ENCODE measurements at regions not wholly inside any gene's neighbourhood (a gene's known extent, or its start where the extent isn't known, plus 50 kb on each side); places are given as distances from the start of the nearest gene placed in this dataset.
"Not testable (repeated sequence)": the region's sequence is repeated elsewhere in the genome, so short reads cannot be mapped to it uniquely, and the experiment has no call there.

- H3K27me3 Mint-ChIP-seq, result no peaks in the 10 kb centered on the region
- H3K27ac Mint-ChIP-seq, result no peak overlapping the region
- no peak overlapping the region for H3K4me3 Mint-ChIP-seq (ENCODE audit: low read depth)
- DNase-seq (ENCODE audit: low spot score, unreplicated experiment), result no peak
- H3K9me3 Mint-ChIP-seq (ENCODE audit: low read depth), result no peaks in the 10 kb centered on the region
- no peaks in the 10 kb centered on the region for H3K36me3 Mint-ChIP-seq (ENCODE audit: insufficient read depth)
- no peak for TF ChIP-seq CTCF (IDR thresholded peaks at IDR 0.05; ENCODE audit: unreplicated experiment)
- H3K4me1 Mint-ChIP-seq (ENCODE audit: low read depth), result peaks cover 21% of the 10 kb centered on the region
Observed at GRCh38 chr1:30660241-30660640, 63.1 kb downstream of the MATN1 start.

- TF ChIP-seq CTCF (IDR thresholded peaks at IDR 0.05; ENCODE audit: unreplicated experiment), result no peak
- Mint-ChIP-seq H3K27ac (no peak overlapping the region), H3K36me3 (ENCODE audit: insufficient read depth) (no peaks in the 10 kb centered on the region), H3K9me3 (ENCODE audit: low read depth) (no peaks in the 10 kb centered on the region), H3K4me1 (ENCODE audit: low read depth) (peaks cover 21% of the 10 kb centered on the region), H3K27me3 (no peaks in the 10 kb centered on the region), H3K4me3 (ENCODE audit: low read depth) (no peak overlapping the region)
- DNase-seq (ENCODE audit: low spot score, unreplicated experiment), result no peak
Observed at GRCh38 chr1:30659702-30660101, 63.7 kb downstream of the MATN1 start.

GRCh38 chr1:30658375-30658774 lies 65.0 kb downstream of the MATN1 start:
- peaks cover 18% of the 10 kb centered on the region for H3K4me1 Mint-ChIP-seq (ENCODE audit: low read depth)
- not testable (repeated sequence) for H3K4me3 Mint-ChIP-seq (ENCODE audit: low read depth); H3K27me3 Mint-ChIP-seq; H3K36me3 Mint-ChIP-seq (ENCODE audit: insufficient read depth); DNase-seq (ENCODE audit: low spot score, unreplicated experiment); H3K9me3 Mint-ChIP-seq (ENCODE audit: low read depth)
- peak overlapping the region; percentile 59 for H3K27ac Mint-ChIP-seq

DNA sequence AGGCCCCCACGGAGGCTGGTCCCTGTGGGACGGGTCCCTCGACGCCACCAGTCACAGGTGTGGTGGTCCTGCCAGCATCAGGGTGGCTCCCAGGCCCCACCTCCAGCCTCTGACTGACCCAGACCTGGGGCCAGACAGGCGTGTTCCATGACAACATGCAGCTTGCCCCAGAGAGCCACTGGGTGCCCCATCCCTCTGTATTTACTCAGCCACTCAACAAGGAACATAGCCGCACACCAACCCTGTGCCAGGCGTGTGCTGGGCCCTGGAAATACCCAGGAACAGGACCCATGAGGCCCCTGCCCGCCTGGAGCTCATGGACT lies 65.4 kb downstream of the MATN1 start:
- no peaks in the 10 kb centered on the region for H3K27me3 Mint-ChIP-seq
- H3K27ac Mint-ChIP-seq, result peak overlapping the region; percentile 59
- no peaks in the 10 kb centered on the region for H3K9me3 Mint-ChIP-seq (ENCODE audit: low read depth)
- no peak for DNase-seq (ENCODE audit: low spot score, unreplicated experiment)
- H3K4me3 Mint-ChIP-seq (ENCODE audit: low read depth), result no peak overlapping the region
- no peaks in the 10 kb centered on the region for H3K36me3 Mint-ChIP-seq (ENCODE audit: insufficient read depth)
- TF ChIP-seq CTCF (IDR thresholded peaks at IDR 0.05; ENCODE audit: unreplicated experiment), result no peak
- peaks cover 14% of the 10 kb centered on the region for H3K4me1 Mint-ChIP-seq (ENCODE audit: low read depth)

DNA sequence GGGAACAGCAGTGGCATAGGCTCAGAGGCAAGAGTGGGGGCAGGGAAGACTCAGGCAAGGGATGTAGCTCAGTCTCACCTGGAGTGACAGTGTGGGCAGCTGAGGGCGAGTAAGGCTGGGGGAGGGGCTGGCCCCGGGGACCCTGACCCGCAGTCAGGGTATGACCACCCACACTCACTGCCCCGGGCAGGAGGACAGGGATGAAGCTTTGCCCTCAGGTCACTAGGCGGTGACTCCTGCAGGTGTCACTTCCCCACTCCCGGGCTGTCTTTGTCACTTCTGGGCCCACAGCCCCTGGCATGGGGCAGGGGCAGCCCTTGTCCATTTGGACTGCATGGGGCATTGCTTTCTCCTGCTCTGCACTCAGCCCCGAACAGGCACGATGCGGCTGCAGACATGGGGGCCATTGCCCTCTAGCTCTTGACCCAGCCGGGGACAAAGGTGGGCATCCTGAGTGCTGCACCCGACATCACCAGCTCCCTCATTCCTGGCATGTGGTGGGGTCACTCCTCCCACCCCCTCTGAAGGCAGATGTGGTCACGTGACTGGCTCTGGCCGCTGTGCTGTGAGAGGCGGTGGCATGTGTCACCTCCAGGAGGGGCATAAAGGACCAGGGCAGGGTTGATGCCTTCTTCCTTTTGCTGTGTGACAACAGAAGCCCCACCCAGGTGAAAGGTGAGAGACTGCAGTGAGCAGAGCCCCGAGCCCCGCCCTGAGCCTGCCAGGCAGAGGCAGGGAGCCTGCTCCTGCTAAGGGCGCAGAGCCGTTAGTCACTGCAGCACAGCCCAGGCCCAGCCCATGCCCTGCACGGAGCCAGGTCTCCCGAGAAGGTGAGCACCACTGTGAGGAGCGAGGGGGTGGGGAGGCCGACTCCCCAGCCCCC lies 66.0 kb downstream of the MATN1 start:
- H3K4me3 Mint-ChIP-seq (ENCODE audit: low read depth), result no peak overlapping the region
- H3K9me3 Mint-ChIP-seq (ENCODE audit: low read depth), result no peaks in the 10 kb centered on the region
- no peak overlapping the region for H3K27ac Mint-ChIP-seq
- no peaks in the 10 kb centered on the region for H3K36me3 Mint-ChIP-seq (ENCODE audit: insufficient read depth)
- peaks cover 10% of the 10 kb centered on the region for H3K4me1 Mint-ChIP-seq (ENCODE audit: low read depth)
- DNase-seq (ENCODE audit: low spot score, unreplicated experiment), result no peak
- TF ChIP-seq CTCF (IDR thresholded peaks at IDR 0.05; ENCODE audit: unreplicated experiment), result no peak
- no peaks in the 10 kb centered on the region for H3K27me3 Mint-ChIP-seq

All from progenitor cell of endocrine pancreas (in vitro differentiated cells).